B cell (primary cell): ENCODE measurements at regions not wholly inside any gene's neighbourhood (a gene's known extent, or its start where the extent isn't known, plus 50 kb on each side); places are given as distances from the start of the nearest gene placed in this dataset.

Source experiments
- ATAC-seq: fragments of 200-7000 bp; cut with Tn5 transposase; one replicate; pipeline ENCODE4 v1.10.0; 2021; ENCODE audit warnings: low read depth, mild to moderate bottlenecking, moderate number of reproducible peaks, moderate library complexity
- CTCF ChIA-PET: fragments of 350-600 bp; sonication (Branson Sonifier 250); formaldehyde crosslinking; loops from one replicate; lab custom pipeline; 2021; ENCODE audit warnings: antibody characterized with exemption, inconsistent platforms; lab: Charles Lee
- POLR2A ChIA-PET: fragments of 350-600 bp; sonication (Branson Sonifier 250); formaldehyde crosslinking; loops from one replicate; lab custom pipeline; 2021; ENCODE audit warnings: antibody characterized with exemption; lab: Charles Lee
- DNase-seq: peaks from one replicate; pipeline ENCODE4 v3.0.0; 2013
- H2AFZ ChIP-seq: 2 replicates; pipeline ENCODE4 v1.6.1; 2012; ENCODE audit warnings: mild to moderate bottlenecking, low read depth, low read length; ENCODE audit not compliant: insufficient read depth, poor library complexity, severe bottlenecking
- H3K27ac ChIP-seq, 2 donors: 1 replicate in 1 of 2; 2 replicates in 1 of 2; pipeline ENCODE4 v1.5.1; 2012 to 2013; ENCODE audit warnings: low read length in 2 of 2, mild to moderate bottlenecking in 2 of 2, moderate library complexity in 1 of 2
- H3K27me3 ChIP-seq, 4 experiments: fragments of 200-600 bp in 1 of 4; sonication (generic) in 1 of 4; replicated peaks in 1 of 4; 1 replicate in 2 of 4; 2 replicates in 2 of 4; pipeline versions ENCODE4 v1.6.1 to v1.7.0; 2013 to 2016; ENCODE audit warnings: low read length in 3 of 4, mild to moderate bottlenecking in 2 of 4, mixed read lengths in 1 of 4, moderate library complexity in 1 of 4; ENCODE audit not compliant: insufficient read depth in 4 of 4, control insufficient read depth in 3 of 4; ENCODE audit errors: control extremely low read depth in 1 of 4
- H3K36me3 ChIP-seq, 2 experiments: replicated peaks in 1 of 2; 1 replicate in 1 of 2; 2 replicates in 1 of 2; pipeline versions ENCODE4 v1.6.1 to v1.7.1; 2013; ENCODE audit warnings: low read length in 1 of 2; ENCODE audit not compliant: insufficient read depth in 2 of 2, control insufficient read depth in 1 of 2; ENCODE audit errors: control extremely low read depth in 1 of 2, extremely low read depth in 1 of 2
- H3K4me1 ChIP-seq, 2 donors: fragments of 200-600 bp in 1 of 2; sonication (generic) in 1 of 2; 1 replicate in 1 of 2; 2 replicates in 1 of 2; pipeline versions ENCODE4 v1.5.1 to v1.6.1; 2013 to 2017; ENCODE audit warnings: low read length in 2 of 2; ENCODE audit not compliant: control insufficient read depth in 2 of 2, insufficient read depth in 2 of 2
- H3K4me2 ChIP-seq: replicated peaks from 2 replicates; pipeline ENCODE3; 2012; ENCODE audit warnings: mild to moderate bottlenecking, low read depth, low read length; ENCODE audit not compliant: poor library complexity, severe bottlenecking
- H3K4me3 ChIP-seq, 5 experiments: fragments of 200-600 bp in 1 of 5; sonication (generic) in 1 of 5; 1 replicate in 3 of 5; 2 replicates in 2 of 5; pipeline versions ENCODE4 v1.5.1 to v1.7.0; 2011 to 2016; ENCODE audit warnings: low read length in 4 of 5, mild to moderate bottlenecking in 4 of 5, low read depth in 2 of 5, control low read depth in 1 of 5, moderate library complexity in 1 of 5; ENCODE audit not compliant: insufficient read depth in 1 of 5; ENCODE audit errors: control extremely low read depth in 1 of 5, extremely low read depth in 1 of 5
- H3K79me2 ChIP-seq: fragments of 200-600 bp; sonication (generic); one replicate; pipeline ENCODE4 v1.6.0; 2016; ENCODE audit warnings: low read length; ENCODE audit not compliant: control insufficient read depth, insufficient read depth
- H3K9ac ChIP-seq: fragments of 200-600 bp; sonication (generic); 2 replicates; pipeline ENCODE4 v1.6.1; 2017; ENCODE audit warnings: mild to moderate bottlenecking, low read length, moderate library complexity
- H3K9me3 ChIP-seq, 3 donors: one replicate each; pipeline versions ENCODE4 v1.6.1 to v1.7.1; 2013; ENCODE audit warnings: low read length in 2 of 3; ENCODE audit not compliant: control insufficient read depth in 2 of 3, insufficient read depth in 1 of 3; ENCODE audit errors: control extremely low read depth in 1 of 3
- H4K20me1 ChIP-seq: 2 replicates; pipeline ENCODE4 v1.6.0; 2012; ENCODE audit warnings: mild to moderate bottlenecking, low read length; ENCODE audit not compliant: insufficient read depth, control insufficient read depth, poor library complexity, severe bottlenecking
- H3K27ac Mint-ChIP-seq: one replicate; pipeline ENCODE4 v1.8.0; 2021; ENCODE audit warnings: mixed read lengths
- H3K27me3 Mint-ChIP-seq: one replicate; pipeline ENCODE4 v1.8.0; 2021; ENCODE audit warnings: mixed read lengths
- H3K4me1 Mint-ChIP-seq: one replicate; pipeline ENCODE4 v1.8.0; 2021; ENCODE audit warnings: mixed read lengths
- H3K4me3 Mint-ChIP-seq: one replicate; pipeline ENCODE4 v1.8.0; 2021; ENCODE audit warnings: mixed read lengths
- H3K9me3 Mint-ChIP-seq: one replicate; pipeline ENCODE4 v1.8.0; 2022; ENCODE audit warnings: mixed read lengths; ENCODE audit not compliant: insufficient read depth
- EZH2 ChIP-seq: IDR thresholded peaks from 2 replicates; pipeline ENCODE4 v1.6.1; 2012; ENCODE audit warnings: borderline replicate concordance, low read depth, mild to moderate bottlenecking, moderate library complexity, low read length; ENCODE audit not compliant: insufficient read depth, poor library complexity, severe bottlenecking
- WGBS: methylation state at CpG from one replicate; pipeline ENCODE4 v1.1.5; 2013; ENCODE audit warnings: missing lambda C conversion rate; ENCODE audit not compliant: insufficient coverage; 5-methylcytosine and 5-hydroxymethylcytosine counted together
- intact Hi-C: fragments of 100-400 bp; cut with micrococcal nuclease; formaldehyde crosslinking; loops from one replicate; pipeline ENCODE4 v1.10.0; 2022
- TF ChIP-seq, protein P1 (sequence below): fragments of 200-600 bp; IDR thresholded peaks from one replicate; pipeline ENCODE4 v1.8.0; 2022; ENCODE audit warnings: antibody characterized with exemption, mild to moderate bottlenecking

DNA sequence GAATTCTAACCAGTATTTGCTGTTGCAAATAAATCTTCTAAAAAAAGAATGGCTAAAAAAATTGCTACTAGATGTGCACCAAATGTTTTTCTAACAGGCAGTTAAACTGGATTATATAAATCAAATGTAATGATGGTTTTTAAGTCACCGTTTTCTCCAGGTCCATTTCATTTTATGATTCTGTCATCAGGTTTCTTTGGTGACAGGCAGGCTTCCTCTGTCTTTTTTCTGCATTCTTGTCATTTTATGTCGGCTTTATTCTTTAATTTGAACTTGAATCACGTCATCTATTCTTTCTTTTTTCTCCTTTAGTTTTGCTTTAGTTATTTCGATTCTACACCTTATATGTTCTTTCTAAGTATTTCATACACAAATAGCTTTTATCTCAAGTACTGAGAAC lies 212.5 kb downstream of the SOCS6 start:
- CTCF ChIA-PET = interaction anchor here (2.7 kb wide), 1 partner anchor 10 kb away, joined by 13 read pairs; no protein-coding TSS in a partner anchor
- Histone ChIP-seq H3K9ac (no peak overlapping the region), H3K4me1 (no peaks in the 10 kb centered on the region), H4K20me1 (no peaks in the 10 kb centered on the region), H3K9me3 (no peaks in the 10 kb centered on the region), H3K79me2 (no peaks in the 10 kb centered on the region), H3K4me3 (no peak overlapping the region), H3K36me3 (no peaks in the 10 kb centered on the region), H3K4me2 (no peak overlapping the region), H2AFZ (no peak overlapping the region), H3K27ac (no peak overlapping the region), H3K27me3 (no peaks in the 10 kb centered on the region)
- intact Hi-C loops = no loop called here
- ATAC-seq (no peak), DNase-seq (no peak)
- WGBS = 100% methylated on average over 1 of the region's 4 CpGs
- Mint-ChIP-seq H3K4me3 (no peak overlapping the region), H3K4me1 (no peaks in the 10 kb centered on the region), H3K9me3 (no peaks in the 10 kb centered on the region), H3K27me3 (no peaks in the 10 kb centered on the region), H3K27ac (no peak overlapping the region)
- POLR2A ChIA-PET = no interaction called here
- TF ChIP-seq EZH2 = no peak
- TF ChIP-seq, protein P1, sequence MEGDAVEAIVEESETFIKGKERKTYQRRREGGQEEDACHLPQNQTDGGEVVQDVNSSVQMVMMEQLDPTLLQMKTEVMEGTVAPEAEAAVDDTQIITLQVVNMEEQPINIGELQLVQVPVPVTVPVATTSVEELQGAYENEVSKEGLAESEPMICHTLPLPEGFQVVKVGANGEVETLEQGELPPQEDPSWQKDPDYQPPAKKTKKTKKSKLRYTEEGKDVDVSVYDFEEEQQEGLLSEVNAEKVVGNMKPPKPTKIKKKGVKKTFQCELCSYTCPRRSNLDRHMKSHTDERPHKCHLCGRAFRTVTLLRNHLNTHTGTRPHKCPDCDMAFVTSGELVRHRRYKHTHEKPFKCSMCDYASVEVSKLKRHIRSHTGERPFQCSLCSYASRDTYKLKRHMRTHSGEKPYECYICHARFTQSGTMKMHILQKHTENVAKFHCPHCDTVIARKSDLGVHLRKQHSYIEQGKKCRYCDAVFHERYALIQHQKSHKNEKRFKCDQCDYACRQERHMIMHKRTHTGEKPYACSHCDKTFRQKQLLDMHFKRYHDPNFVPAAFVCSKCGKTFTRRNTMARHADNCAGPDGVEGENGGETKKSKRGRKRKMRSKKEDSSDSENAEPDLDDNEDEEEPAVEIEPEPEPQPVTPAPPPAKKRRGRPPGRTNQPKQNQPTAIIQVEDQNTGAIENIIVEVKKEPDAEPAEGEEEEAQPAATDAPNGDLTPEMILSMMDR = no peak

DNA sequence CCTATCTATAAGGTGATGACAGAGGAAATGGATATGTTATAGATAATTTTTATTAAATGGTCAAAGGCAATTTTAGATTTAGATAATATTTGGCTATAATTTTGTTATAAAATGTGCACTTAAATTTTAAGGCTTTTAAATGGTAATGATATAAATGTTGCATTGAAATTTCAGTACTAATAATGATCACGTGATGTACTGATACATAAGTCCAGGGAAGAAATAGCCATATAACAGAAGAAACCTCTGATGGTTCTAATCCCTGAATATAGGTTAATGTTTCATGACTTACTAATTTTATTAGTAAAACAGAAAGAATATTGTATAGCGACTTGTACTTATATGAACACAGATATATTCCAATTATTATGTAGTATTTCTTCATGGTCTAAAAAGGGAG lies 211.9 kb downstream of the SOCS6 start:
- Histone ChIP-seq H4K20me1 (no peaks in the 10 kb centered on the region), H3K4me1 (no peaks in the 10 kb centered on the region), H3K4me3 (no peak overlapping the region), H2AFZ (no peak overlapping the region), H3K9me3 (no peaks in the 10 kb centered on the region), H3K4me2 (no peak overlapping the region), H3K9ac (no peak overlapping the region), H3K36me3 (no peaks in the 10 kb centered on the region), H3K79me2 (no peaks in the 10 kb centered on the region), H3K27ac (no peak overlapping the region), H3K27me3 (no peaks in the 10 kb centered on the region)
- POLR2A ChIA-PET = no interaction called here
- CTCF ChIA-PET = interaction anchor here (2.7 kb wide), 1 partner anchor 10 kb away, joined by 13 read pairs; no protein-coding TSS in a partner anchor
- no peaks in the 10 kb centered on the region for H3K4me1 Mint-ChIP-seq
- H3K27ac Mint-ChIP-seq = no peak overlapping the region
- intact Hi-C loops = no loop called here
- TF ChIP-seq, protein P1 = no peak
- TF ChIP-seq EZH2 = no peak
- no peaks in the 10 kb centered on the region for H3K9me3 Mint-ChIP-seq
- WGBS = no CpG with 5 or more reads among the region's 2 CpGs
- ATAC-seq (no peak), DNase-seq (no peak)
- no peak overlapping the region for H3K4me3 Mint-ChIP-seq
- H3K27me3 Mint-ChIP-seq = no peaks in the 10 kb centered on the region
